ENCODE measurements at regions not wholly inside any gene's neighbourhood (a gene's known extent, or its start where the extent isn't known, plus 50 kb on each side); places are given as distances from the start of the nearest gene placed in this dataset.
A peak's percentile ranks its signal among the peaks of the same experiment; 100 is the strongest.

GRCh38 chr13:37490176-37490779, 108.3 kb downstream of the POSTN start:
- POLR2A ChIA-PET (ENCODE audit: unreplicated experiment): no interaction called here

DNA sequence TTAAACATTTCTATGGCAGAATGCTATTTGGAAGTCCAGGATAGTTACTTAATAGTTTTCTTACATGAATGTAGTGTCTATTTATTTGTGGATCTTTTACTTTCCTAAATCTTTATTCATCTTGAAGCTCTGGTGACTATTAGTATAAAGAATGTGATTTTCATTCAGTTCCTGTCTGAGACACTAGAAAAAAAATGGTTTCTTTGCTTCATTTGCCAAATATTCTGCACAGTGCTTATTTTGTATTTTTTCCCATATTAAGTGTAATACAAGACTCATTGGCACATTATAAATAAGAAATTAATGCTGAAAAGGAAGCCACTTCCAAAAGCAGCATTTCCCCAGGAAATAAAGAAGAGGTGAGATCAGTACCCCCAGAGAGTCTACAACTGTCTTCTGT, 109.8 kb downstream of the POSTN start:
- ChIA-PET CTCF (no interaction called here), POLR2A (ENCODE audit: unreplicated experiment) (interaction anchor here (0.7 kb wide), 2 partner anchors 21 to 1004 kb away, joined by 3 to 7 read pairs; no protein-coding TSS in a partner anchor)
- no peaks in the 10 kb centered on the region for H3F3A ChIP-seq (ENCODE audit: insufficient read depth, low read depth)
- H3K36me3 ChIP-seq (ENCODE audit: low read depth): no peaks in the 10 kb centered on the region
- H4K20me1 ChIP-seq (ENCODE audit: insufficient read depth): no peaks in the 10 kb centered on the region
- no peaks in the 10 kb centered on the region for H3K27me3 ChIP-seq (ENCODE audit: insufficient read depth, low read depth)
- no peaks in the 10 kb centered on the region for H3K9me2 ChIP-seq (ENCODE audit: insufficient read depth)
- DNase-seq: no peak
- no TSS peak for BruUV-seq (replicated peaks)
- no peak overlapping the region for H3K4me3 ChIP-seq
- H2AFZ ChIP-seq: no peak overlapping the region
- intact Hi-C loops (cut with micrococcal nuclease; ENCODE audit: unreplicated experiment): no loop called here
- H3K79me2 ChIP-seq (ENCODE audit: low read depth): no peaks in the 10 kb centered on the region
- no peaks in the 10 kb centered on the region for H3K9me3 ChIP-seq (ENCODE audit: insufficient read depth, low read depth)
- H3K4me2 ChIP-seq: no peak overlapping the region
- H3K27ac ChIP-seq: no peak overlapping the region
- TF ChIP-seq CTCF (conservative IDR thresholded peaks at IDR 0.05): no peak
- no peak for TF ChIP-seq EZH2 (IDR thresholded peaks at IDR 0.05; ENCODE audit: low read depth)
- no peaks in the 10 kb centered on the region for H3K4me1 ChIP-seq (replicated peaks; ENCODE audit: insufficient read depth)

More at GRCh38 chr13:37490176-37490779, 108.3 kb downstream of the POSTN start:
- CTCF ChIA-PET: no interaction called here
- DNase-seq: no peak
- Histone ChIP-seq H3K4me3 (no peak overlapping the region), H3K27ac (no peak overlapping the region), H3K4me2 (no peak overlapping the region), H2AFZ (no peak overlapping the region), H3K79me2 (ENCODE audit: low read depth) (no peaks in the 10 kb centered on the region), H3K36me3 (ENCODE audit: low read depth) (no peaks in the 10 kb centered on the region), H3K9me3 (ENCODE audit: insufficient read depth, low read depth) (no peaks in the 10 kb centered on the region), H3K9me2 (ENCODE audit: insufficient read depth) (no peaks in the 10 kb centered on the region), H3F3A (ENCODE audit: insufficient read depth, low read depth) (peaks cover 10% of the 10 kb centered on the region; the same call in 1 of the 2 replicates), H4K20me1 (ENCODE audit: insufficient read depth) (no peaks in the 10 kb centered on the region), H3K27me3 (ENCODE audit: insufficient read depth, low read depth) (no peaks in the 10 kb centered on the region), H3K4me1 (replicated peaks; ENCODE audit: insufficient read depth) (peaks cover 10% of the 10 kb centered on the region)
- no peak for TF ChIP-seq EZH2 (IDR thresholded peaks at IDR 0.05; ENCODE audit: low read depth)
- TF ChIP-seq CTCF (conservative IDR thresholded peaks at IDR 0.05): no peak
- BruUV-seq (replicated peaks): no TSS peak
- intact Hi-C loops (cut with micrococcal nuclease; ENCODE audit: unreplicated experiment): no loop called here

DNA sequence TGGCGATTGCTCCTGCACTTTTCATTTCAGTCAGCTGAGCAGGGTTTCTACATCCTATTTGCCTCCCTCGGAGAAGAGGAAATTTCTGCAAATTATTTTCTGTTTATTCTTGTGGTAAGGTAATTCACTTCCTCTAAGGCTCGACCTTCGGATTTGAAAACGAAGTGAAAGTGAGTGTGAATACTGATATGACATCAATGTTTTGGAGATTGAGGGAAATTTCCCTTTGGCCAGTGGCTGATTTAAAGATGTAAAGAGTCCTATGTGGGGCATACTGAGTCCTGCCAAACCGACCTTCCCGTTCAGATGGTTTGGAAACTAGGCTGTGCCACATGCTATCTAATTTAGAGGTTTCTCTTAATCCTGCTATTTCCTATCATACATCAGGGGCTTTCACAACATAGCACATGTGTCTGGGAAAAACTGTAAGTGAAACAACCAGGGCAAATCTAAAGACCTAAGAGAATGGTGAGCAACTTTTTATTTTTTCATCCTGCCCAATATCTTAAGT, 112.3 kb downstream of the POSTN start:
- BruUV-seq (replicated peaks): no TSS peak
- no peaks in the 10 kb centered on the region for H3K79me2 ChIP-seq (ENCODE audit: low read depth)
- intact Hi-C loops (cut with micrococcal nuclease; ENCODE audit: unreplicated experiment): no loop called here
- ChIA-PET POLR2A (ENCODE audit: unreplicated experiment) (no interaction called here), CTCF (no interaction called here)
- DNase-seq: no peak
- no peak overlapping the region for H2AFZ ChIP-seq
- no peak overlapping the region for H3K4me3 ChIP-seq
- no peaks in the 10 kb centered on the region for H3K9me2 ChIP-seq (ENCODE audit: insufficient read depth)
- no peaks in the 10 kb centered on the region for H4K20me1 ChIP-seq (ENCODE audit: insufficient read depth)
- H3K27me3 ChIP-seq (ENCODE audit: insufficient read depth, low read depth): no peaks in the 10 kb centered on the region
- no peaks in the 10 kb centered on the region for H3K4me1 ChIP-seq (replicated peaks; ENCODE audit: insufficient read depth)
- no peak overlapping the region for H3K27ac ChIP-seq
- H3K9me3 ChIP-seq (ENCODE audit: insufficient read depth, low read depth): no peaks in the 10 kb centered on the region
- peak overlapping the region; percentile 33; the same call in 1 of the 2 replicates for H3K4me2 ChIP-seq
- no peaks in the 10 kb centered on the region for H3F3A ChIP-seq (ENCODE audit: insufficient read depth, low read depth)
- TF ChIP-seq CTCF (conservative IDR thresholded peaks at IDR 0.05): no peak
- no peaks in the 10 kb centered on the region for H3K36me3 ChIP-seq (ENCODE audit: low read depth)
